IMR-90 (cell line): ENCODE measurements at regions not wholly inside any gene's neighbourhood (a gene's known extent, or its start where the extent isn't known, plus 50 kb on each side); places are given as distances from the start of the nearest gene placed in this dataset.

Experiments
- ATAC-seq: fragments of 200-7000 bp; cut with Tn5 transposase; 2 replicates; pipeline ENCODE4 v1.9.1; 2020; ENCODE audit warnings: low read depth, mild to moderate bottlenecking, moderate library complexity
- BruUV-seq: library from RNA; stranded (reverse); fragments of 400-500 nt; replicated peaks from 2 replicates; lab custom pipeline; 2021; lab: Mats Ljungman, UMichigan
- CTCF ChIA-PET: fragments of 300-600 bp; formaldehyde crosslinking; extraction: SDS; loops from one replicate; lab custom pipeline; 2021; ENCODE audit warnings: antibody characterized with exemption; lab: Yijun Ruan, JAX
- POLR2A ChIA-PET: fragments of 300-600 bp; sonication (Branson Sonifier 250); formaldehyde crosslinking; loops from one replicate; lab custom pipeline; 2022; ENCODE audit warnings: antibody characterized with exemption; ENCODE audit not compliant: unreplicated experiment; lab: Charles Lee
- DNase-seq: peaks from one replicate; pipeline ENCODE4 v3.0.0; 2013
- H2AFZ ChIP-seq: replicated peaks from 2 replicates; pipeline ENCODE3; 2013; ENCODE audit warnings: low read length, mild to moderate bottlenecking; ENCODE audit not compliant: poor library complexity
- H2AK5ac ChIP-seq: 2 replicates; pipeline ENCODE4 v1.6.1; 2013; ENCODE audit warnings: low read depth, low read length, inconsistent platforms
- H2AK9ac ChIP-seq: replicated peaks from 2 replicates; pipeline ENCODE3; 2013; ENCODE audit warnings: mild to moderate bottlenecking, low read depth, low read length, moderate library complexity; ENCODE audit not compliant: poor library complexity
- H2BK120ac ChIP-seq: 2 replicates; pipeline ENCODE4 v1.6.1; 2013; ENCODE audit warnings: low read depth, low read length, inconsistent platforms
- H2BK15ac ChIP-seq: 3 replicates; pipeline ENCODE4 v1.6.1; 2013; ENCODE audit warnings: low read depth, low read length, inconsistent platforms
- H2BK20ac ChIP-seq: 2 replicates; pipeline ENCODE4 v1.6.1; 2013; ENCODE audit warnings: low read depth, mild to moderate bottlenecking, inconsistent platforms, low read length, moderate library complexity
- H2BK5ac ChIP-seq: 2 replicates; pipeline ENCODE4 v1.6.1; 2013; ENCODE audit warnings: mild to moderate bottlenecking, low read depth, low read length, inconsistent platforms; ENCODE audit not compliant: poor library complexity, severe bottlenecking
- H3K14ac ChIP-seq: replicated peaks from 2 replicates; pipeline ENCODE4 v1.6.1; 2013; ENCODE audit warnings: low read depth, low read length, inconsistent platforms
- H3K18ac ChIP-seq: 2 replicates; pipeline ENCODE4 v1.6.1; 2013; ENCODE audit warnings: low read depth, low read length, control low read depth
- H3K23ac ChIP-seq: 2 replicates; pipeline ENCODE4 v1.6.1; 2013; ENCODE audit warnings: low read depth, low read length, inconsistent platforms
- H3K27ac ChIP-seq: 2 replicates; pipeline ENCODE4 v1.5.1; 2013; ENCODE audit warnings: mild to moderate bottlenecking, control low read depth, low read length; ENCODE audit not compliant: insufficient read depth
- H3K27me3 ChIP-seq: 2 replicates; pipeline ENCODE4 v1.6.1; 2013; ENCODE audit warnings: low read length; ENCODE audit not compliant: control insufficient read depth, insufficient read depth
- H3K36me3 ChIP-seq: 2 replicates; pipeline ENCODE4 v1.6.1; 2013; ENCODE audit warnings: low read length, mixed read lengths; ENCODE audit not compliant: control insufficient read depth, insufficient read depth
- H3K4ac ChIP-seq: 2 replicates; pipeline ENCODE4 v1.6.1; 2013; ENCODE audit warnings: low read depth, low read length, inconsistent platforms
- H3K4me1 ChIP-seq: 2 replicates; pipeline ENCODE4 v1.6.1; 2013; ENCODE audit warnings: low read length, mixed read lengths; ENCODE audit not compliant: control insufficient read depth, insufficient read depth
- H3K4me2 ChIP-seq: 2 replicates; pipeline ENCODE4 v1.6.1; 2013; ENCODE audit warnings: low read depth, mild to moderate bottlenecking, control low read depth, low read length, moderate library complexity
- H3K4me3 ChIP-seq: 2 replicates; pipeline ENCODE4 v1.5.1; 2013; ENCODE audit warnings: low read depth, mild to moderate bottlenecking, control low read depth, low read length, moderate library complexity; ENCODE audit not compliant: insufficient read depth
- H3K56ac ChIP-seq: 2 replicates; pipeline ENCODE4 v1.6.1; 2013; ENCODE audit warnings: low read length, inconsistent platforms; ENCODE audit not compliant: insufficient read depth; ENCODE audit errors: extremely low read depth
- H3K79me1 ChIP-seq, 2 experiments: 2 replicates each; pipeline ENCODE4 v1.6.1; 2013; ENCODE audit warnings: low read length in 2 of 2, inconsistent platforms in 1 of 2, low read depth in 1 of 2
- H3K9ac ChIP-seq: 2 replicates; pipeline ENCODE4 v1.6.1; 2013; ENCODE audit warnings: low read depth, low read length, control low read depth
- H3K9me1 ChIP-seq: 2 replicates; pipeline ENCODE4 v1.6.1; 2013; ENCODE audit warnings: low read length, inconsistent platforms; ENCODE audit not compliant: insufficient read depth
- H3K9me3 ChIP-seq: 2 replicates; pipeline ENCODE4 v1.6.1; 2013; ENCODE audit warnings: low read length; ENCODE audit not compliant: control insufficient read depth, insufficient read depth
- H4K20me1 ChIP-seq: 2 replicates; pipeline ENCODE4 v1.6.1; 2013; ENCODE audit warnings: low read length, inconsistent platforms; ENCODE audit not compliant: insufficient read depth
- H4K5ac ChIP-seq: 2 replicates; pipeline ENCODE4 v1.6.1; 2013; ENCODE audit warnings: mild to moderate bottlenecking, low read depth, low read length, control low read depth
- H4K8ac ChIP-seq, 2 experiments: 2 replicates each; pipeline ENCODE4 v1.6.1; 2013; ENCODE audit warnings: low read depth in 2 of 2, low read length in 2 of 2, control low read depth in 1 of 2, inconsistent platforms in 1 of 2
- H4K91ac ChIP-seq: 2 replicates; pipeline ENCODE4 v1.6.1; 2013; ENCODE audit warnings: low read depth, low read length, inconsistent platforms; ENCODE audit not compliant: insufficient read depth
- BHLHE40 ChIP-seq: fragments of 150-350 bp; IDR thresholded peaks from 2 replicates; pipeline ENCODE4 v1.6.1; 2016; ENCODE audit warnings: mild to moderate bottlenecking, low read depth, low read length
- CTCF ChIP-seq: conservative IDR thresholded peaks from 2 replicates; pipeline ENCODE4 v1.5.1; 2012; ENCODE audit warnings: mild to moderate bottlenecking, low read depth, low read length, improper control_type of control experiment
- WGBS, 2 experiments: methylation state at CpG; one replicate each; pipeline versions ENCODE4 v1.1.5 to v1.1.7; 2013; ENCODE audit warnings: missing lambda C conversion rate in 2 of 2; ENCODE audit not compliant: insufficient read length in 1 of 2; ENCODE audit errors: extremely low coverage in 2 of 2; 5-methylcytosine and 5-hydroxymethylcytosine counted together
- dilution Hi-C: fragments of 300-500 bp; cut with HindIII; formaldehyde crosslinking; loops from one replicate; pipeline ENCODE4 v1.14.3; 2018; ENCODE audit warnings: low sequenced_read_pairs; ENCODE audit not compliant: unreplicated experiment
- in situ Hi-C: fragments of 300-500 bp; cut with MboI; formaldehyde crosslinking; loops from 3 replicates; pipeline ENCODE4 v1.14.3; 2019; ENCODE audit warnings: low sequenced_read_pairs, inconsistent platforms, mixed read lengths
- intact Hi-C: fragments of 100-400 bp; cut with micrococcal nuclease; formaldehyde crosslinking; loops from 2 replicates; pipeline ENCODE4 v1.10.0; 2022

GRCh38 chr12:126763359-126763758 lies 1503.6 kb upstream of the TMEM132C start:
- Histone ChIP-seq H2BK20ac (no peak overlapping the region), H3K14ac (no peak overlapping the region), H3K4me1 (no peaks in the 10 kb centered on the region), H2BK5ac (no peak overlapping the region), H3K9me1 (no peaks in the 10 kb centered on the region), H4K20me1 (no peaks in the 10 kb centered on the region), H2AK9ac (no peak overlapping the region), H2BK15ac (no peak overlapping the region), H3K4me2 (no peak overlapping the region), H4K91ac (no peak overlapping the region), H4K5ac (no peak overlapping the region), H3K79me1 (no peaks in the 10 kb centered on the region), H4K8ac (no peak overlapping the region), H3K27ac (no peak overlapping the region), H3K18ac (no peak overlapping the region), H2AFZ (no peak overlapping the region), H3K9ac (no peak overlapping the region), H3K36me3 (no peaks in the 10 kb centered on the region), H2BK120ac (no peak overlapping the region), H3K9me3 (peaks cover 22% of the 10 kb centered on the region), H3K4me3 (no peak overlapping the region), H2AK5ac (no peak overlapping the region), H3K23ac (no peak overlapping the region), H3K27me3 (no peaks in the 10 kb centered on the region), H3K56ac (no peak overlapping the region), H3K4ac (no peak overlapping the region)
- ATAC-seq (no peak), DNase-seq (no peak)
- dilution Hi-C loops (no loop called here), intact Hi-C loops (no loop called here), in situ Hi-C loops (no loop called here)
- WGBS, 2 experiments: no CpG with 5 or more reads among the region's 2 CpGs
- TF ChIP-seq BHLHE40: no peak
- no peak for TF ChIP-seq CTCF
- POLR2A ChIA-PET: no interaction called here
- CTCF ChIA-PET: no interaction called here
- BruUV-seq: no TSS peak
